K562 (cell line): ENCODE measurements at regions not wholly inside any gene's neighbourhood (a gene's known extent, or its start where the extent isn't known, plus 50 kb on each side); places are given as distances from the start of the nearest gene placed in this dataset.
"Not testable (repeated sequence)": the region's sequence is repeated elsewhere in the genome, so short reads cannot be mapped to it uniquely, and the experiment has no call there.

Experiments
- ATAC-seq: fragments of 200-7000 bp; cut with Tn5 transposase; 3 replicates; pipeline ENCODE4 v1.9.1; 2020; ENCODE audit warnings: moderate library complexity
- BruUV-seq: library from RNA; stranded (reverse); fragments of 400-500 nt; replicated peaks from 2 replicates; lab custom pipeline; 2021; lab: Mats Ljungman, UMichigan
- CTCF ChIA-PET: fragments of 300-600 bp; formaldehyde crosslinking; extraction: SDS; loops from one replicate; lab custom pipeline; 2021; ENCODE audit warnings: low intra/inter-chr PET ratio; lab: Yijun Ruan, JAX
- POLR2A ChIA-PET: fragments of 300-600, 350-650 bp; sonication (Branson Sonifier 250); formaldehyde crosslinking; extraction: SDS; loops from one replicate; lab custom pipeline; 2021; ENCODE audit warnings: antibody characterized with exemption, inconsistent platforms; lab: Yijun Ruan, JAX
- DNase-seq, 4 experiments: peaks; one replicate each; pipeline versions ENCODE4 v3.0.0 to v3.0.0-alpha.2; 2011 to 2018; ENCODE audit warnings: low spot score in 3 of 4, mixed read lengths in 3 of 4; ENCODE audit errors: extremely low read depth in 1 of 4
- FAIRE-seq: peaks from 2 replicates; lab custom pipeline; 2011; peaks lifted over from hg19 to GRCh38; lab: Jason Lieb, UNC
- H2AFZ ChIP-seq: 2 replicates; pipeline ENCODE4 v1.6.0; 2011; ENCODE audit warnings: low read depth, low read length, control low read depth, inconsistent platforms
- H3K27ac ChIP-seq: fragments of 200-600 bp; 3 replicates; pipeline ENCODE4 v1.8.0; 2011; ENCODE audit warnings: low read depth, mild to moderate bottlenecking, control low read depth, inconsistent platforms, low read length, moderate library complexity, mixed read lengths; ENCODE audit errors: extremely low read depth
- H3K27me3 ChIP-seq, 2 experiments: fragments of 300-600 bp in 1 of 2; 2 replicates in 1 of 2; 3 replicates in 1 of 2; pipeline versions ENCODE4 v1.6.0 to v1.8.0; 2011; ENCODE audit warnings: inconsistent platforms in 2 of 2, low read length in 2 of 2, mild to moderate bottlenecking in 1 of 2, mixed read lengths in 1 of 2, moderate library complexity in 1 of 2; ENCODE audit not compliant: control insufficient read depth in 2 of 2, insufficient read depth in 2 of 2
- H3K36me3 ChIP-seq: fragments of 300-600 bp; 3 replicates; pipeline ENCODE4 v1.8.0; 2011; ENCODE audit warnings: mild to moderate bottlenecking, low read length, inconsistent platforms; ENCODE audit not compliant: control insufficient read depth, insufficient read depth
- H3K4me1 ChIP-seq, 2 experiments: fragments of 200-600 bp in 1 of 2; replicated peaks in 1 of 2; 2 replicates in 1 of 2; 3 replicates in 1 of 2; pipeline versions ENCODE4 v1.5.1 to v1.8.0; 2011; ENCODE audit warnings: inconsistent platforms in 2 of 2, low read length in 2 of 2, mild to moderate bottlenecking in 1 of 2, mixed read lengths in 1 of 2, moderate library complexity in 1 of 2; ENCODE audit not compliant: control insufficient read depth in 2 of 2, insufficient read depth in 2 of 2
- H3K4me2 ChIP-seq: 2 replicates; pipeline ENCODE4 v1.6.1; 2011; ENCODE audit warnings: low read length, control low read depth, inconsistent platforms, mixed read lengths; ENCODE audit not compliant: insufficient read depth
- H3K4me3 ChIP-seq: fragments of 200-600 bp; sonication (generic), shearing (Covaris generic); 2 replicates; pipeline ENCODE4 v1.5.1; 2016; ENCODE audit warnings: control low read depth, inconsistent platforms
- H3K79me2 ChIP-seq: fragments of 200-600 bp; 3 replicates; pipeline ENCODE4 v1.8.0; 2011; ENCODE audit warnings: low read length, inconsistent platforms; ENCODE audit not compliant: control insufficient read depth, insufficient read depth
- H3K9ac ChIP-seq, 2 experiments: 2 replicates each; pipeline versions ENCODE4 v1.6.0 to v1.6.1; 2011; ENCODE audit warnings: low read depth in 2 of 2, low read length in 2 of 2, control low read depth in 1 of 2, inconsistent platforms in 1 of 2, mild to moderate bottlenecking in 1 of 2, mixed read lengths in 1 of 2; ENCODE audit not compliant: insufficient read depth in 1 of 2
- H3K9me1 ChIP-seq: one replicate; pipeline ENCODE4 v1.6.0; 2011; ENCODE audit warnings: inconsistent platforms, mild to moderate bottlenecking, low read length, moderate library complexity; ENCODE audit not compliant: control insufficient read depth, insufficient read depth
- H3K9me3 ChIP-seq: replicated peaks from 2 replicates; pipeline ENCODE4 v1.5.1; 2011; ENCODE audit warnings: low read depth, low read length, inconsistent platforms; ENCODE audit not compliant: control insufficient read depth, insufficient read depth
- H4K20me1 ChIP-seq: replicated peaks from 2 replicates; pipeline ENCODE4 v1.6.1; 2011; ENCODE audit warnings: low read length, inconsistent platforms, mixed read lengths; ENCODE audit not compliant: control insufficient read depth, insufficient read depth
- THRAP3 ChIP-seq: fragments of 450-650 bp; IDR thresholded peaks from 2 replicates; pipeline ENCODE4 v1.6.1; 2016; ENCODE audit warnings: mild to moderate bottlenecking, inconsistent platforms, borderline replicate concordance
- ZNF507 ChIP-seq: conservative IDR thresholded peaks from 2 replicates; pipeline ENCODE4 v1.6.1; 2017; ENCODE audit warnings: missing genetic modification characterization, missing compliant biosample characterization
- WGBS: fragments of 100-300 bp; shearing (Covaris generic); methylation state at CpG from one replicate; pipeline ENCODE4 v1.1.6; 2016; ENCODE audit warnings: low coverage, mixed read lengths; ENCODE audit not compliant: insufficient coverage; ENCODE audit errors: missing lambda C conversion rate; 5-methylcytosine and 5-hydroxymethylcytosine counted together
- in situ Hi-C: fragments of 300-500 bp; cut with MboI; formaldehyde crosslinking; loops from 4 replicates; pipeline ENCODE4 v1.15.0; 2018; ENCODE audit warnings: inconsistent platforms, mixed read lengths
- intact Hi-C: fragments of 100-400 bp; cut with micrococcal nuclease; formaldehyde crosslinking; loops from 2 replicates; pipeline ENCODE4 v1.14.2; 2022

- WGBS: 0% methylated on average over 2 of the region's 2 CpGs
- H2AFZ ChIP-seq, POLR2A ChIA-PET, H3K9me1 ChIP-seq, H3K79me2 ChIP-seq, H3K27ac ChIP-seq, FAIRE-seq, H3K27me3 ChIP-seq, ATAC-seq, H3K4me1 ChIP-seq, intact Hi-C loops, H3K9ac ChIP-seq, BruUV-seq, DNase-seq, H3K9me3 ChIP-seq, H3K4me3 ChIP-seq, H3K4me2 ChIP-seq, in situ Hi-C loops, H3K36me3 ChIP-seq, CTCF ChIA-PET, H4K20me1 ChIP-seq: not testable (repeated sequence)
- TF ChIP-seq ZNF507: peak; percentile 50
These were observed 177.4 kb downstream of the RAMP3 start for GRCh38 chr7:45335024-45335423.

- no peak overlapping the region for H3K4me2 ChIP-seq
These were observed 184.6 kb downstream of the RAMP3 start for GRCh38 chr7:45342236-45342635.

More at GRCh38 chr7:45342236-45342635, 184.6 kb downstream of the RAMP3 start:
- Histone ChIP-seq H2AFZ (no peak overlapping the region), H3K27ac (no peak overlapping the region), H4K20me1 (no peaks in the 10 kb centered on the region), H3K9me3 (no peaks in the 10 kb centered on the region), H3K36me3 (no peaks in the 10 kb centered on the region), H3K27me3 (no peaks in the 10 kb centered on the region), H3K4me3 (no peak overlapping the region), H3K4me1 (no peaks in the 10 kb centered on the region), H3K9me1 (no peaks in the 10 kb centered on the region), H3K79me2 (no peaks in the 10 kb centered on the region), H3K9ac (no peak overlapping the region)
- CTCF ChIA-PET: no interaction called here
- no peak for TF ChIP-seq THRAP3
- POLR2A ChIA-PET: no interaction called here
- ATAC-seq (no peak), DNase-seq (no peak), FAIRE-seq (no peak)
- no TSS peak for BruUV-seq
- in situ Hi-C loops: no loop called here
- intact Hi-C loops: no loop called here
- 0% methylated on average over 5 of the region's 5 CpGs for WGBS
